Neural cell (in vitro differentiated cells): ENCODE measurements at regions not wholly inside any gene's neighbourhood (a gene's known extent, or its start where the extent isn't known, plus 50 kb on each side); places are given as distances from the start of the nearest gene placed in this dataset.

ENCODE experiments used
- EP300 ChIP-seq: fragments of 450-650 bp; conservative IDR thresholded peaks from 2 replicates; pipeline ENCODE4 v1.6.1; 2014; ENCODE audit warnings: antibody characterized with exemption, mild to moderate bottlenecking, moderate library complexity; ENCODE audit not compliant: poor library complexity, severe bottlenecking
- EZH2 ChIP-seq: fragments of 200-600, 300-800 bp; shearing (Covaris generic), sonication (generic); IDR thresholded peaks from 2 replicates; pipeline ENCODE4 v1.6.1; 2014; ENCODE audit warnings: antibody characterized with exemption, low read length, borderline replicate concordance, mild to moderate bottlenecking; ENCODE audit not compliant: insufficient read depth, poor library complexity, severe bottlenecking
- POLR2AphosphoS5 ChIP-seq: IDR thresholded peaks from 2 replicates; pipeline ENCODE4 v1.6.1; 2012
- RAD21 ChIP-seq: fragments of 450-650 bp; conservative IDR thresholded peaks from 2 replicates; pipeline ENCODE4 v1.6.1; 2014; ENCODE audit warnings: antibody characterized with exemption, mild to moderate bottlenecking, moderate library complexity
- SMC3 ChIP-seq: fragments of 450-650 bp; conservative IDR thresholded peaks from 2 replicates; pipeline ENCODE4 v1.6.1; 2014; ENCODE audit warnings: antibody characterized with exemption, mild to moderate bottlenecking, moderate library complexity; ENCODE audit not compliant: poor library complexity
- TAF1 ChIP-seq: IDR thresholded peaks from 2 replicates; pipeline ENCODE4 v1.6.1; 2012; ENCODE audit warnings: low read depth
- TF ChIP-seq, protein P1 (sequence below): IDR thresholded peaks from 2 replicates; pipeline ENCODE4 v1.6.1; 2012; ENCODE audit warnings: borderline replicate concordance
- TF ChIP-seq, protein P2 (sequence below): fragments of 450-650 bp; IDR thresholded peaks from 2 replicates; pipeline ENCODE4 v1.5.1; 2014; ENCODE audit warnings: antibody characterized with exemption, mild to moderate bottlenecking, moderate library complexity; ENCODE audit not compliant: poor library complexity, severe bottlenecking

DNA sequence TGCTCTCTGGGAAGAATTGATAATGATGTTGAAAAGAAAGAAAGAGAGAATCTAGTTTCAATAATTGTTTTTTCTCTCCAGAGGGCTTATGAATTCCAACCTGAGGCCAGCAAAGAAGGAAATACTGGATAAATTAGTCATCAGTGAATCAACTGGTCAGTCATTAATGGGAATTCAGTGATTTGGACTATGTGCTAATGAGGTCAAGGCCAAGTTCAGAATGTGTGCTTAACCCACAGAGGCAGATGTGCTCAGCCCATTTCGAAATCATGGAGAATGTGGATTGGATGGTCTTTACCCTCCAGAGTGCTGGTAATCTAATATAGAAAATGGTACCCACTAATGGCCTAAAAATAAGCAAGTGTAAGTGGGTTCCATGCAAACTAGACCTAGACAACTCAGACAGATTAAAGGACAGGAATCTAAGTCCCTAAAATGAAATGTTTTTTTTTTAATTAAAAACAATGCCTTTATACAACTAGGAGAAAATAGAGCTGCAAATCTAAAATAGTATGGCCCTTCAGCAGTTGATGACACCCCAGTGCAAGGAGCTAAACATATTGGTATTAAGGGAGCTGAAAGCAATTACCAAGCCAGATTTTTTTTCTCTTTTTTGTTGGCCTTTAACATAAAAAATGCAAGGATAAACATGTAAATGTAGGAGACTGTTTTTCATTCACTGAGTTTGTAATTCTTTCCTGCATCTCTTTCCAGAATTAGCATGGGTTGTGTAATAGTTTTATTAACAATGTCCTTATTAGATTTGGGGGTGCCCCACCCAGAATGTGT, 296.9 kb downstream of the SATB2 start:
- TF ChIP-seq RAD21 (no peak), POLR2AphosphoS5 (no peak), SMC3 (no peak), EP300 (no peak), EZH2 (no peak), TAF1 (no peak)
- TF ChIP-seq, protein P1, sequence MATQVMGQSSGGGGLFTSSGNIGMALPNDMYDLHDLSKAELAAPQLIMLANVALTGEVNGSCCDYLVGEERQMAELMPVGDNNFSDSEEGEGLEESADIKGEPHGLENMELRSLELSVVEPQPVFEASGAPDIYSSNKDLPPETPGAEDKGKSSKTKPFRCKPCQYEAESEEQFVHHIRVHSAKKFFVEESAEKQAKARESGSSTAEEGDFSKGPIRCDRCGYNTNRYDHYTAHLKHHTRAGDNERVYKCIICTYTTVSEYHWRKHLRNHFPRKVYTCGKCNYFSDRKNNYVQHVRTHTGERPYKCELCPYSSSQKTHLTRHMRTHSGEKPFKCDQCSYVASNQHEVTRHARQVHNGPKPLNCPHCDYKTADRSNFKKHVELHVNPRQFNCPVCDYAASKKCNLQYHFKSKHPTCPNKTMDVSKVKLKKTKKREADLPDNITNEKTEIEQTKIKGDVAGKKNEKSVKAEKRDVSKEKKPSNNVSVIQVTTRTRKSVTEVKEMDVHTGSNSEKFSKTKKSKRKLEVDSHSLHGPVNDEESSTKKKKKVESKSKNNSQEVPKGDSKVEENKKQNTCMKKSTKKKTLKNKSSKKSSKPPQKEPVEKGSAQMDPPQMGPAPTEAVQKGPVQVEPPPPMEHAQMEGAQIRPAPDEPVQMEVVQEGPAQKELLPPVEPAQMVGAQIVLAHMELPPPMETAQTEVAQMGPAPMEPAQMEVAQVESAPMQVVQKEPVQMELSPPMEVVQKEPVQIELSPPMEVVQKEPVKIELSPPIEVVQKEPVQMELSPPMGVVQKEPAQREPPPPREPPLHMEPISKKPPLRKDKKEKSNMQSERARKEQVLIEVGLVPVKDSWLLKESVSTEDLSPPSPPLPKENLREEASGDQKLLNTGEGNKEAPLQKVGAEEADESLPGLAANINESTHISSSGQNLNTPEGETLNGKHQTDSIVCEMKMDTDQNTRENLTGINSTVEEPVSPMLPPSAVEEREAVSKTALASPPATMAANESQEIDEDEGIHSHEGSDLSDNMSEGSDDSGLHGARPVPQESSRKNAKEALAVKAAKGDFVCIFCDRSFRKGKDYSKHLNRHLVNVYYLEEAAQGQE, result no peak
- TF ChIP-seq, protein P2, sequence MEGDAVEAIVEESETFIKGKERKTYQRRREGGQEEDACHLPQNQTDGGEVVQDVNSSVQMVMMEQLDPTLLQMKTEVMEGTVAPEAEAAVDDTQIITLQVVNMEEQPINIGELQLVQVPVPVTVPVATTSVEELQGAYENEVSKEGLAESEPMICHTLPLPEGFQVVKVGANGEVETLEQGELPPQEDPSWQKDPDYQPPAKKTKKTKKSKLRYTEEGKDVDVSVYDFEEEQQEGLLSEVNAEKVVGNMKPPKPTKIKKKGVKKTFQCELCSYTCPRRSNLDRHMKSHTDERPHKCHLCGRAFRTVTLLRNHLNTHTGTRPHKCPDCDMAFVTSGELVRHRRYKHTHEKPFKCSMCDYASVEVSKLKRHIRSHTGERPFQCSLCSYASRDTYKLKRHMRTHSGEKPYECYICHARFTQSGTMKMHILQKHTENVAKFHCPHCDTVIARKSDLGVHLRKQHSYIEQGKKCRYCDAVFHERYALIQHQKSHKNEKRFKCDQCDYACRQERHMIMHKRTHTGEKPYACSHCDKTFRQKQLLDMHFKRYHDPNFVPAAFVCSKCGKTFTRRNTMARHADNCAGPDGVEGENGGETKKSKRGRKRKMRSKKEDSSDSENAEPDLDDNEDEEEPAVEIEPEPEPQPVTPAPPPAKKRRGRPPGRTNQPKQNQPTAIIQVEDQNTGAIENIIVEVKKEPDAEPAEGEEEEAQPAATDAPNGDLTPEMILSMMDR, result no peak
